HEK293T (cell line): ENCODE measurements at regions not wholly inside any gene's neighbourhood (a gene's known extent, or its start where the extent isn't known, plus 50 kb on each side); places are given as distances from the start of the nearest gene placed in this dataset.

ENCODE experiments used
- ARNT ChIP-seq: fragments of 450-650 bp; IDR thresholded peaks from 2 replicates; pipeline ENCODE4 v1.6.1; 2017; ENCODE audit warnings: mild to moderate bottlenecking
- BHLHE40 ChIP-seq: fragments of 450-650 bp; IDR thresholded peaks from 2 replicates; pipeline ENCODE4 v1.6.1; 2016; ENCODE audit warnings: mild to moderate bottlenecking, moderate library complexity, borderline replicate concordance
- FOXA1 ChIP-seq: fragments of 450-650 bp; IDR thresholded peaks from 2 replicates; pipeline ENCODE4 v1.6.1; 2016; ENCODE audit warnings: mild to moderate bottlenecking
- FOXM1 ChIP-seq: fragments of 450-650 bp; IDR thresholded peaks from 2 replicates; pipeline ENCODE4 v1.6.1; 2017; ENCODE audit warnings: mild to moderate bottlenecking, borderline replicate concordance
- LEF1 ChIP-seq: fragments of 450-650 bp; IDR thresholded peaks from 2 replicates; pipeline ENCODE4 v1.6.1; 2017; ENCODE audit warnings: mild to moderate bottlenecking, borderline replicate concordance
- NFRKB ChIP-seq: fragments of 450-650 bp; IDR thresholded peaks from 2 replicates; pipeline ENCODE4 v1.6.1; 2016; ENCODE audit warnings: mild to moderate bottlenecking, moderate library complexity

GRCh38 chr10:20971901-20972300 lies 74.8 kb upstream of the NEBL start:
- no peak for TF ChIP-seq ARNT
- TF ChIP-seq BHLHE40, result no peak
- TF ChIP-seq FOXA1, result no peak
- TF ChIP-seq LEF1, result no peak
- no peak for TF ChIP-seq FOXM1
- TF ChIP-seq NFRKB, result no peak
